H9 (cell line): ENCODE measurements at regions not wholly inside any gene's neighbourhood (a gene's known extent, or its start where the extent isn't known, plus 50 kb on each side); places are given as distances from the start of the nearest gene placed in this dataset.

Experiments
- DNase-seq: peaks from one replicate; pipeline ENCODE4 v3.0.0-alpha.2; 2017
- H2AFZ ChIP-seq: one replicate; pipeline ENCODE4 v1.6.1; 2013; ENCODE audit warnings: mild to moderate bottlenecking, low read length, control low read depth, moderate library complexity
- H2AK5ac ChIP-seq: 2 replicates; pipeline ENCODE4 v1.6.1; 2013; ENCODE audit warnings: low read length, control low read depth, mixed read lengths; ENCODE audit not compliant: insufficient read length
- H2BK120ac ChIP-seq: one replicate; pipeline ENCODE4 v1.6.1; 2013; ENCODE audit warnings: low read depth, mild to moderate bottlenecking, low read length, control low read depth, inconsistent platforms; ENCODE audit not compliant: poor library complexity, severe bottlenecking
- H2BK12ac ChIP-seq: 2 replicates; pipeline ENCODE4 v1.6.1; 2013; ENCODE audit warnings: low read length, control low read depth, mixed read lengths, low read depth; ENCODE audit not compliant: insufficient read length
- H2BK15ac ChIP-seq: 2 replicates; pipeline ENCODE4 v1.6.1; 2013; ENCODE audit warnings: low read depth, low read length, control low read depth
- H2BK20ac ChIP-seq: one replicate; pipeline ENCODE4 v1.6.1; 2013; ENCODE audit warnings: low read depth, mild to moderate bottlenecking, low read length, control low read depth, inconsistent platforms; ENCODE audit not compliant: poor library complexity, severe bottlenecking
- H2BK5ac ChIP-seq: 2 replicates; pipeline ENCODE4 v1.6.1; 2013; ENCODE audit warnings: low read length, control low read depth, mixed read lengths; ENCODE audit not compliant: insufficient read length
- H3K14ac ChIP-seq: 2 replicates; pipeline ENCODE4 v1.6.1; 2013; ENCODE audit warnings: low read length, control low read depth; ENCODE audit not compliant: insufficient read depth
- H3K18ac ChIP-seq: 2 replicates; pipeline ENCODE4 v1.6.1; 2013; ENCODE audit warnings: low read depth, mild to moderate bottlenecking, mixed read lengths, low read length, control low read depth; ENCODE audit not compliant: insufficient read length
- H3K23ac ChIP-seq: 2 replicates; pipeline ENCODE4 v1.6.1; 2013; ENCODE audit warnings: low read length, control low read depth, mixed read lengths, low read depth; ENCODE audit not compliant: insufficient read length
- H3K23me2 ChIP-seq: 2 replicates; pipeline ENCODE4 v1.6.1; 2013; ENCODE audit warnings: low read depth, mild to moderate bottlenecking, mixed read lengths, low read length, control low read depth; ENCODE audit not compliant: insufficient read length, poor library complexity, severe bottlenecking
- H3K27ac ChIP-seq: 2 replicates; pipeline ENCODE4 v1.5.1; 2013; ENCODE audit warnings: low read length, control low read depth, mixed read lengths, low read depth; ENCODE audit not compliant: insufficient read length
- H3K27me3 ChIP-seq: 2 replicates; pipeline ENCODE4 v1.6.1; 2013; ENCODE audit warnings: low read length, control low read depth, inconsistent platforms; ENCODE audit not compliant: insufficient read depth
- H3K4ac ChIP-seq: 2 replicates; pipeline ENCODE4 v1.6.1; 2013; ENCODE audit warnings: low read depth, mild to moderate bottlenecking, control low read depth, inconsistent platforms, low read length, moderate library complexity
- H3K4me1 ChIP-seq: 2 replicates; pipeline ENCODE4 v1.6.1; 2013; ENCODE audit warnings: low read length, control low read depth, inconsistent platforms; ENCODE audit not compliant: insufficient read depth
- H3K4me2 ChIP-seq: 2 replicates; pipeline ENCODE4 v1.6.1; 2013; ENCODE audit warnings: low read length, control low read depth, mixed read lengths; ENCODE audit not compliant: insufficient read length, insufficient read depth
- H3K56ac ChIP-seq: 2 replicates; pipeline ENCODE4 v1.6.1; 2013; ENCODE audit warnings: low read depth, mild to moderate bottlenecking, mixed read lengths, low read length, control low read depth; ENCODE audit not compliant: insufficient read length
- H3K79me1 ChIP-seq: 2 replicates; pipeline ENCODE4 v1.6.1; 2013; ENCODE audit warnings: low read depth, mild to moderate bottlenecking, moderate library complexity, low read length, control low read depth, inconsistent platforms; ENCODE audit not compliant: insufficient read depth, poor library complexity, severe bottlenecking
- H3K79me2 ChIP-seq: 2 replicates; pipeline ENCODE4 v1.6.1; 2013; ENCODE audit warnings: low read length, control low read depth, inconsistent platforms; ENCODE audit not compliant: insufficient read depth
- H3K9ac ChIP-seq: 2 replicates; pipeline ENCODE4 v1.6.1; 2013; ENCODE audit warnings: low read length, control low read depth, mixed read lengths; ENCODE audit not compliant: insufficient read length; ENCODE audit errors: extremely low read depth
- H3K9me3 ChIP-seq: one replicate; pipeline ENCODE4 v1.6.1; 2013; ENCODE audit warnings: low read depth, low read length, inconsistent platforms; ENCODE audit not compliant: control insufficient read depth
- H3T11ph ChIP-seq: one replicate; pipeline ENCODE4 v1.6.1; 2013; ENCODE audit warnings: mild to moderate bottlenecking, low read length, control low read depth, inconsistent platforms
- H4K20me1 ChIP-seq: one replicate; pipeline ENCODE4 v1.6.1; 2013; ENCODE audit not compliant: control insufficient read depth, insufficient read length, insufficient read depth
- H4K5ac ChIP-seq: 2 replicates; pipeline ENCODE4 v1.6.1; 2013; ENCODE audit warnings: low read depth, mild to moderate bottlenecking, mixed read lengths, low read length, control low read depth; ENCODE audit not compliant: insufficient read length
- H4K8ac ChIP-seq: replicated peaks from 2 replicates; pipeline ENCODE4 v1.6.1; 2013; ENCODE audit warnings: low read length, control low read depth, mixed read lengths, low read depth; ENCODE audit not compliant: insufficient read length
- H4K91ac ChIP-seq: 2 replicates; pipeline ENCODE4 v1.6.1; 2013; ENCODE audit warnings: low read depth, mild to moderate bottlenecking, moderate library complexity, mixed read lengths, low read length, control low read depth; ENCODE audit not compliant: insufficient read length
- H3K27ac Mint-ChIP-seq, 3 experiments: 2 replicates in 2 of 3; 3 replicates in 1 of 3; pipeline ENCODE4 v1.8.0; 2020 to 2021; ENCODE audit warnings: mixed read lengths in 3 of 3, mild to moderate bottlenecking in 1 of 3, moderate library complexity in 1 of 3
- H3K27me3 Mint-ChIP-seq: 2 replicates; pipeline ENCODE4 v1.8.0; 2021; ENCODE audit warnings: low read depth, mild to moderate bottlenecking, moderate library complexity, mixed read lengths
- H3K36me3 Mint-ChIP-seq, 3 experiments: 2 replicates in 2 of 3; 3 replicates in 1 of 3; pipeline ENCODE4 v1.8.0; 2020 to 2021; ENCODE audit warnings: low read depth in 3 of 3, mixed read lengths in 3 of 3; ENCODE audit not compliant: insufficient read depth in 1 of 3
- H3K4me1 Mint-ChIP-seq, 2 experiments: 2 replicates each; pipeline ENCODE4 v1.8.0; 2020; ENCODE audit warnings: mixed read lengths in 2 of 2
- H3K4me3 Mint-ChIP-seq, 2 experiments: 2 replicates in 1 of 2; 3 replicates in 1 of 2; pipeline ENCODE4 v1.8.0; 2020 to 2021; ENCODE audit warnings: mild to moderate bottlenecking in 2 of 2, mixed read lengths in 2 of 2, moderate library complexity in 1 of 2
- H3K9me3 Mint-ChIP-seq, 2 experiments: 2 replicates in 1 of 2; 3 replicates in 1 of 2; pipeline ENCODE4 v1.8.0; 2020; ENCODE audit warnings: mild to moderate bottlenecking in 2 of 2, mixed read lengths in 2 of 2, moderate library complexity in 1 of 2
- WGBS: extraction: QIAGEN DNeasy Blood & Tissue Kit; methylation state at CpG from one replicate; pipeline ENCODE4 v1.1.7; 2013; ENCODE audit warnings: missing lambda C conversion rate, low lambda C conversion rate, mixed read lengths; ENCODE audit not compliant: insufficient read length; ENCODE audit errors: extremely low coverage; 5-methylcytosine and 5-hydroxymethylcytosine counted together
- TF ChIP-seq, protein P1 (sequence below): fragments of 200-600 bp; sonication (generic); conservative IDR thresholded peaks from 3 replicates; pipeline ENCODE4 v1.8.0; 2021; ENCODE audit warnings: antibody characterized with exemption, mild to moderate bottlenecking

DNA sequence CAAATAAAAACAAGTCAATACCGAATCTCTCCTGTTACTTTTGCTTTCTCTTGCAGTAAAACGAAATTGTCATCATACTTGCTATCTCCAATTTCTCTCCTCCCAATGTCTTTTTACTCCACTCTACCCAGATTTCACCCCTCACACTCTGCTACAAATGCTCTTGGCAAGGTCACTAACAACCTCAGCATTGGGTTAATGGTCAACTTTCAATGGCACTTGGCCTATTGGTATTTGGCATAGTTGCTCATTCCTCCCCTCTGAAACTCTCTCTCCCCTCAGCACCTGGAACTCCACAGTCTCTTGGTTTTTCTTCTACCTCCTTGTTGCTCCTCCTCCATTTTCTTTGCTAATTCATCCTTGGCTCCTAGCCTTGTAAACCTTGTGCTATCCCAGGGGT, 367.3 kb downstream of the PTPRU start:
- DNase-seq: no peak
- WGBS: no CpG with 5 or more reads among the region's 2 CpGs
- no peak overlapping the region for H2BK12ac ChIP-seq
- no peak overlapping the region for H2BK20ac ChIP-seq
- no peak overlapping the region for H2BK120ac ChIP-seq
- no peak overlapping the region for H3T11ph ChIP-seq
- H4K8ac ChIP-seq: no peak overlapping the region
- no peak overlapping the region for H4K91ac ChIP-seq
- H3K27me3 ChIP-seq: no peaks in the 10 kb centered on the region
- H2BK5ac ChIP-seq: no peak overlapping the region
- H3K27me3 Mint-ChIP-seq: peaks cover 7% of the 10 kb centered on the region
- H3K79me2 ChIP-seq: no peaks in the 10 kb centered on the region
- no peaks in the 10 kb centered on the region for H3K9me3 ChIP-seq
- peaks cover 14 to 25% of the 10 kb centered on the region in 2 experiments for H3K9me3 Mint-ChIP-seq
- H3K4me3 Mint-ChIP-seq: no peak overlapping the region
- H4K20me1 ChIP-seq: no peaks in the 10 kb centered on the region
- H3K18ac ChIP-seq: no peak overlapping the region
- no peak overlapping the region for H2AK5ac ChIP-seq
- H3K14ac ChIP-seq: no peak overlapping the region
- no peak overlapping the region for H3K56ac ChIP-seq
- no peak overlapping the region for H2AFZ ChIP-seq
- H2BK15ac ChIP-seq: no peak overlapping the region
- H3K9ac ChIP-seq: no peak overlapping the region
- TF ChIP-seq, protein P1, sequence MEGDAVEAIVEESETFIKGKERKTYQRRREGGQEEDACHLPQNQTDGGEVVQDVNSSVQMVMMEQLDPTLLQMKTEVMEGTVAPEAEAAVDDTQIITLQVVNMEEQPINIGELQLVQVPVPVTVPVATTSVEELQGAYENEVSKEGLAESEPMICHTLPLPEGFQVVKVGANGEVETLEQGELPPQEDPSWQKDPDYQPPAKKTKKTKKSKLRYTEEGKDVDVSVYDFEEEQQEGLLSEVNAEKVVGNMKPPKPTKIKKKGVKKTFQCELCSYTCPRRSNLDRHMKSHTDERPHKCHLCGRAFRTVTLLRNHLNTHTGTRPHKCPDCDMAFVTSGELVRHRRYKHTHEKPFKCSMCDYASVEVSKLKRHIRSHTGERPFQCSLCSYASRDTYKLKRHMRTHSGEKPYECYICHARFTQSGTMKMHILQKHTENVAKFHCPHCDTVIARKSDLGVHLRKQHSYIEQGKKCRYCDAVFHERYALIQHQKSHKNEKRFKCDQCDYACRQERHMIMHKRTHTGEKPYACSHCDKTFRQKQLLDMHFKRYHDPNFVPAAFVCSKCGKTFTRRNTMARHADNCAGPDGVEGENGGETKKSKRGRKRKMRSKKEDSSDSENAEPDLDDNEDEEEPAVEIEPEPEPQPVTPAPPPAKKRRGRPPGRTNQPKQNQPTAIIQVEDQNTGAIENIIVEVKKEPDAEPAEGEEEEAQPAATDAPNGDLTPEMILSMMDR: no peak
- H3K4me2 ChIP-seq: no peak overlapping the region
- no peaks in the 10 kb centered on the region for H3K4me1 ChIP-seq
- H3K4ac ChIP-seq: no peak overlapping the region
- peaks cover 2 to 11% (median 4%) of the 10 kb centered on the region in 3 experiments for H3K36me3 Mint-ChIP-seq
- H3K23me2 ChIP-seq: no peaks in the 10 kb centered on the region
- no peaks in the 10 kb centered on the region for H3K79me1 ChIP-seq
- no peak overlapping the region for H3K27ac Mint-ChIP-seq
- no peak overlapping the region for H3K27ac ChIP-seq
- peaks cover 0 to 5% of the 10 kb centered on the region in 2 experiments; a peak in 1 of 4 replicates for H3K4me1 Mint-ChIP-seq
- H4K5ac ChIP-seq: no peak overlapping the region
- H3K23ac ChIP-seq: no peak overlapping the region
